Neural cell (in vitro differentiated cells): ENCODE measurements at regions not wholly inside any gene's neighbourhood (a gene's known extent, or its start where the extent isn't known, plus 50 kb on each side); places are given as distances from the start of the nearest gene placed in this dataset.
"Not testable (repeated sequence)": the region's sequence is repeated elsewhere in the genome, so short reads cannot be mapped to it uniquely, and the experiment has no call there.

Experiments
- CTCF ChIP-seq: fragments of 450-650 bp; IDR thresholded peaks from 2 replicates; pipeline ENCODE4 v1.5.1; 2014; ENCODE audit warnings: antibody characterized with exemption, mild to moderate bottlenecking, moderate library complexity; ENCODE audit not compliant: poor library complexity, severe bottlenecking
- EP300 ChIP-seq: fragments of 450-650 bp; conservative IDR thresholded peaks from 2 replicates; pipeline ENCODE4 v1.6.1; 2014; ENCODE audit warnings: antibody characterized with exemption, mild to moderate bottlenecking, moderate library complexity; ENCODE audit not compliant: poor library complexity, severe bottlenecking
- POLR2AphosphoS5 ChIP-seq: IDR thresholded peaks from 2 replicates; pipeline ENCODE4 v1.6.1; 2012
- RAD21 ChIP-seq: fragments of 450-650 bp; conservative IDR thresholded peaks from 2 replicates; pipeline ENCODE4 v1.6.1; 2014; ENCODE audit warnings: antibody characterized with exemption, mild to moderate bottlenecking, moderate library complexity
- SMC3 ChIP-seq: fragments of 450-650 bp; conservative IDR thresholded peaks from 2 replicates; pipeline ENCODE4 v1.6.1; 2014; ENCODE audit warnings: antibody characterized with exemption, mild to moderate bottlenecking, moderate library complexity; ENCODE audit not compliant: poor library complexity
- TF ChIP-seq, protein P1 (sequence below): IDR thresholded peaks from 2 replicates; pipeline ENCODE4 v1.6.1; 2012; ENCODE audit warnings: borderline replicate concordance

DNA sequence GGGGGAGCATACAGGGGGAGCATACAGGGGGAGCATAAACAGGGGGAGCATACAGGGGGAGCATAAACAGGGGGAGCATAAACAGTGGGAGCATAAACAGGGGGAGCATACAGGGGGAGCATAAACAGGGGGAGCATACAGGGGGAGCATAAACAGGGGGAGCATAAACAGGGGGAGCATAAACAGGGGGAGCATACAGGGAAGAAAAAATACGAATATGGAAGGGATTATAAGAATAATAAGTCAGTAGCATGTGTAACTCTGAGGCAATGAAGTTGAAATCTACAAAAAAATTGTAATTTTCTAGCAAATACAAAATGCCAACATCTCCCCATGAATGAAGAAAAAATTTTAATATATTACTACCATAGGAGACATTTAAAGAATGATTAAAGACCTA, 101.3 kb upstream of the FOXQ1 start:
- TF ChIP-seq CTCF, RAD21, EP300, SMC3, POLR2AphosphoS5: not testable (repeated sequence)
- TF ChIP-seq, protein P1, sequence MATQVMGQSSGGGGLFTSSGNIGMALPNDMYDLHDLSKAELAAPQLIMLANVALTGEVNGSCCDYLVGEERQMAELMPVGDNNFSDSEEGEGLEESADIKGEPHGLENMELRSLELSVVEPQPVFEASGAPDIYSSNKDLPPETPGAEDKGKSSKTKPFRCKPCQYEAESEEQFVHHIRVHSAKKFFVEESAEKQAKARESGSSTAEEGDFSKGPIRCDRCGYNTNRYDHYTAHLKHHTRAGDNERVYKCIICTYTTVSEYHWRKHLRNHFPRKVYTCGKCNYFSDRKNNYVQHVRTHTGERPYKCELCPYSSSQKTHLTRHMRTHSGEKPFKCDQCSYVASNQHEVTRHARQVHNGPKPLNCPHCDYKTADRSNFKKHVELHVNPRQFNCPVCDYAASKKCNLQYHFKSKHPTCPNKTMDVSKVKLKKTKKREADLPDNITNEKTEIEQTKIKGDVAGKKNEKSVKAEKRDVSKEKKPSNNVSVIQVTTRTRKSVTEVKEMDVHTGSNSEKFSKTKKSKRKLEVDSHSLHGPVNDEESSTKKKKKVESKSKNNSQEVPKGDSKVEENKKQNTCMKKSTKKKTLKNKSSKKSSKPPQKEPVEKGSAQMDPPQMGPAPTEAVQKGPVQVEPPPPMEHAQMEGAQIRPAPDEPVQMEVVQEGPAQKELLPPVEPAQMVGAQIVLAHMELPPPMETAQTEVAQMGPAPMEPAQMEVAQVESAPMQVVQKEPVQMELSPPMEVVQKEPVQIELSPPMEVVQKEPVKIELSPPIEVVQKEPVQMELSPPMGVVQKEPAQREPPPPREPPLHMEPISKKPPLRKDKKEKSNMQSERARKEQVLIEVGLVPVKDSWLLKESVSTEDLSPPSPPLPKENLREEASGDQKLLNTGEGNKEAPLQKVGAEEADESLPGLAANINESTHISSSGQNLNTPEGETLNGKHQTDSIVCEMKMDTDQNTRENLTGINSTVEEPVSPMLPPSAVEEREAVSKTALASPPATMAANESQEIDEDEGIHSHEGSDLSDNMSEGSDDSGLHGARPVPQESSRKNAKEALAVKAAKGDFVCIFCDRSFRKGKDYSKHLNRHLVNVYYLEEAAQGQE, result not testable (repeated sequence)
